Neural cell (in vitro differentiated cells): ENCODE measurements at regions not wholly inside any gene's neighbourhood (a gene's known extent, or its start where the extent isn't known, plus 50 kb on each side); places are given as distances from the start of the nearest gene placed in this dataset.

Experiments
- H2AFZ ChIP-seq: fragments of 200-600, 300-800 bp; sonication (generic), shearing (Covaris generic); 2 replicates; pipeline ENCODE4 v1.6.0; 2014; ENCODE audit warnings: low read depth, mild to moderate bottlenecking, antibody characterized with exemption, low read length, moderate library complexity
- H3F3A ChIP-seq: fragments of 200-600 bp; shearing (Covaris generic); 2 replicates; pipeline ENCODE4 v1.6.1; 2016; ENCODE audit warnings: mild to moderate bottlenecking, moderate library complexity, mixed read lengths, antibody characterized with exemption, low read length; ENCODE audit not compliant: insufficient read depth, poor library complexity, severe bottlenecking
- H3K27ac ChIP-seq: fragments of 200-600, 300-800 bp; sonication (generic), shearing (Covaris generic); 2 replicates; pipeline ENCODE4 v1.5.1; 2014; ENCODE audit warnings: mild to moderate bottlenecking, low read length, moderate library complexity
- H3K27me3 ChIP-seq: fragments of 300-800, 200-600 bp; sonication (generic), shearing (Covaris generic); 2 replicates; pipeline ENCODE4 v1.6.0; 2014; ENCODE audit warnings: mild to moderate bottlenecking, low read depth, low read length, moderate library complexity; ENCODE audit not compliant: insufficient read depth
- H3K36me3 ChIP-seq: fragments of 300-800, 200-600 bp; sonication (generic), shearing (Covaris generic); 2 replicates; pipeline ENCODE4 v1.5.1; 2014; ENCODE audit warnings: mild to moderate bottlenecking, antibody characterized with exemption, low read length, moderate library complexity; ENCODE audit not compliant: insufficient read depth
- H3K4me2 ChIP-seq: fragments of 300-800, 200-600 bp; sonication (generic), shearing (Covaris generic); 2 replicates; pipeline ENCODE4 v1.6.0; 2014; ENCODE audit warnings: mild to moderate bottlenecking, low read length
- H3K4me3 ChIP-seq: fragments of 300-800, 200-600 bp; sonication (generic), shearing (Covaris generic); 2 replicates; pipeline ENCODE4 v1.5.1; 2014; ENCODE audit warnings: mild to moderate bottlenecking, low read length, moderate library complexity
- H3K79me2 ChIP-seq: fragments of 200-600 bp; shearing (Covaris generic); replicated peaks from 2 replicates; pipeline ENCODE4 v1.6.0; 2014; ENCODE audit warnings: mild to moderate bottlenecking, low read length, moderate library complexity; ENCODE audit not compliant: insufficient read depth
- H3K9ac ChIP-seq: fragments of 300-800, 200-600 bp; sonication (generic), shearing (Covaris generic); 2 replicates; pipeline ENCODE4 v1.6.1; 2016; ENCODE audit warnings: mild to moderate bottlenecking, low read length, mixed read lengths
- H3K9me2 ChIP-seq: fragments of 200-600 bp; shearing (Covaris generic); 2 replicates; pipeline ENCODE4 v1.6.1; 2016; ENCODE audit warnings: mild to moderate bottlenecking, low read length, mixed read lengths; ENCODE audit not compliant: insufficient read depth
- H3K9me3 ChIP-seq: fragments of 200-600, 300-800 bp; sonication (generic), shearing (Covaris generic); 2 replicates; pipeline ENCODE4 v1.6.1; 2016; ENCODE audit warnings: mild to moderate bottlenecking, mixed run types, low read length, moderate library complexity, mixed read lengths
- H4K20me1 ChIP-seq: fragments of 200-600 bp; shearing (Covaris generic); 2 replicates; pipeline ENCODE4 v1.6.1; 2016; ENCODE audit warnings: mild to moderate bottlenecking, mixed run types; ENCODE audit not compliant: insufficient read depth
- EP300 ChIP-seq: fragments of 450-650 bp; conservative IDR thresholded peaks from 2 replicates; pipeline ENCODE4 v1.6.1; 2014; ENCODE audit warnings: antibody characterized with exemption, mild to moderate bottlenecking, moderate library complexity; ENCODE audit not compliant: poor library complexity, severe bottlenecking
- EZH2 ChIP-seq: fragments of 200-600, 300-800 bp; shearing (Covaris generic), sonication (generic); IDR thresholded peaks from 2 replicates; pipeline ENCODE4 v1.6.1; 2014; ENCODE audit warnings: antibody characterized with exemption, low read length, borderline replicate concordance, mild to moderate bottlenecking; ENCODE audit not compliant: insufficient read depth, poor library complexity, severe bottlenecking
- MXI1 ChIP-seq: fragments of 450-650 bp; conservative IDR thresholded peaks from 2 replicates; pipeline ENCODE4 v1.6.1; 2014; ENCODE audit warnings: antibody characterized with exemption, mild to moderate bottlenecking; ENCODE audit not compliant: poor library complexity, severe bottlenecking
- POLR2AphosphoS5 ChIP-seq: IDR thresholded peaks from 2 replicates; pipeline ENCODE4 v1.6.1; 2012
- RAD21 ChIP-seq: fragments of 450-650 bp; conservative IDR thresholded peaks from 2 replicates; pipeline ENCODE4 v1.6.1; 2014; ENCODE audit warnings: antibody characterized with exemption, mild to moderate bottlenecking, moderate library complexity
- REST ChIP-seq: IDR thresholded peaks from 2 replicates; pipeline ENCODE4 v1.6.1; 2012; ENCODE audit warnings: borderline replicate concordance
- SMC3 ChIP-seq: fragments of 450-650 bp; conservative IDR thresholded peaks from 2 replicates; pipeline ENCODE4 v1.6.1; 2014; ENCODE audit warnings: antibody characterized with exemption, mild to moderate bottlenecking, moderate library complexity; ENCODE audit not compliant: poor library complexity
- TAF1 ChIP-seq: IDR thresholded peaks from 2 replicates; pipeline ENCODE4 v1.6.1; 2012; ENCODE audit warnings: low read depth
- TF ChIP-seq, protein P1 (sequence below): fragments of 450-650 bp; IDR thresholded peaks from 2 replicates; pipeline ENCODE4 v1.5.1; 2014; ENCODE audit warnings: antibody characterized with exemption, mild to moderate bottlenecking, moderate library complexity; ENCODE audit not compliant: poor library complexity, severe bottlenecking

DNA sequence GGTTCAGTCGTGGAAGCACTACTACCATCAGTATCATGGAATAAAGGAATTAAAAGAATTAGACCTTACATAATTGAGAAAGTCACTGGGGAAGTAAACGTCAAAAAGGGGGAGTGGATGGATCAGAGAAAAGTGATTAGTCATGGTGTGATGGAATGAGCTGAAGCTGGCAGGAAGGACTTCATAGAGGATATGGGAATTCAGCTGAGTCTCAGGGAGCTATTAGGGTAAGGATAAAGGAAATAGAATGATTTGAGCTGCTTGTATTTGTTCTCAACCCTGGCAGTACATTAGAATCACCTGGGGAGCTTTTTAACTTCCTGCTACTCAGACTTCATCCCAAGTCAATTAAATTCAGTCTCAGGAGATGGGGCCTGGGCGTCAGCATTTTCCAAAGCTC is 53.4 kb upstream of the SETBP1 start:
- H3K9ac ChIP-seq: no peak overlapping the region
- TF ChIP-seq, protein P1, sequence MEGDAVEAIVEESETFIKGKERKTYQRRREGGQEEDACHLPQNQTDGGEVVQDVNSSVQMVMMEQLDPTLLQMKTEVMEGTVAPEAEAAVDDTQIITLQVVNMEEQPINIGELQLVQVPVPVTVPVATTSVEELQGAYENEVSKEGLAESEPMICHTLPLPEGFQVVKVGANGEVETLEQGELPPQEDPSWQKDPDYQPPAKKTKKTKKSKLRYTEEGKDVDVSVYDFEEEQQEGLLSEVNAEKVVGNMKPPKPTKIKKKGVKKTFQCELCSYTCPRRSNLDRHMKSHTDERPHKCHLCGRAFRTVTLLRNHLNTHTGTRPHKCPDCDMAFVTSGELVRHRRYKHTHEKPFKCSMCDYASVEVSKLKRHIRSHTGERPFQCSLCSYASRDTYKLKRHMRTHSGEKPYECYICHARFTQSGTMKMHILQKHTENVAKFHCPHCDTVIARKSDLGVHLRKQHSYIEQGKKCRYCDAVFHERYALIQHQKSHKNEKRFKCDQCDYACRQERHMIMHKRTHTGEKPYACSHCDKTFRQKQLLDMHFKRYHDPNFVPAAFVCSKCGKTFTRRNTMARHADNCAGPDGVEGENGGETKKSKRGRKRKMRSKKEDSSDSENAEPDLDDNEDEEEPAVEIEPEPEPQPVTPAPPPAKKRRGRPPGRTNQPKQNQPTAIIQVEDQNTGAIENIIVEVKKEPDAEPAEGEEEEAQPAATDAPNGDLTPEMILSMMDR: no peak
- TF ChIP-seq EP300 (no peak), POLR2AphosphoS5 (no peak), MXI1 (no peak), EZH2 (no peak), RAD21 (no peak), REST (no peak), SMC3 (no peak), TAF1 (no peak)
- no peaks in the 10 kb centered on the region for H4K20me1 ChIP-seq
- no peaks in the 10 kb centered on the region for H3K79me2 ChIP-seq
- no peaks in the 10 kb centered on the region for H3K36me3 ChIP-seq
- no peak overlapping the region for H2AFZ ChIP-seq
- no peaks in the 10 kb centered on the region for H3F3A ChIP-seq
- H3K27me3 ChIP-seq: no peaks in the 10 kb centered on the region
- H3K9me3 ChIP-seq: no peaks in the 10 kb centered on the region
- no peak overlapping the region for H3K4me3 ChIP-seq
- H3K9me2 ChIP-seq: no peaks in the 10 kb centered on the region
- no peak overlapping the region for H3K4me2 ChIP-seq
- no peak overlapping the region for H3K27ac ChIP-seq

- Histone ChIP-seq H4K20me1 (no peaks in the 10 kb centered on the region), H3K9me2 (no peaks in the 10 kb centered on the region), H3K27me3 (no peaks in the 10 kb centered on the region), H3K9ac (no peak overlapping the region), H2AFZ (no peak overlapping the region), H3K27ac (no peak overlapping the region), H3F3A (no peaks in the 10 kb centered on the region), H3K36me3 (no peaks in the 10 kb centered on the region), H3K4me3 (no peak overlapping the region), H3K79me2 (no peaks in the 10 kb centered on the region), H3K9me3 (no peaks in the 10 kb centered on the region), H3K4me2 (no peak overlapping the region)
- TF ChIP-seq POLR2AphosphoS5: no peak
- TF ChIP-seq EZH2: no peak
- TF ChIP-seq, protein P1: no peak
- TF ChIP-seq EP300: no peak
- no peak for TF ChIP-seq SMC3
- TF ChIP-seq RAD21: no peak
- TF ChIP-seq REST: no peak
- TF ChIP-seq TAF1: no peak
- TF ChIP-seq MXI1: no peak
These were observed 51.3 kb upstream of the SETBP1 start for GRCh38 chr18:44629406-44629805.
